GM23338 (cell line): ENCODE measurements at regions not wholly inside any gene's neighbourhood (a gene's known extent, or its start where the extent isn't known, plus 50 kb on each side); places are given as distances from the start of the nearest gene placed in this dataset.

ENCODE experiments used
- ATAC-seq: fragments of 200-7000 bp; cut with Tn5 transposase; 3 replicates; pipeline ENCODE4 v1.9.1; 2020
- DNase-seq: peaks from one replicate; pipeline ENCODE4 v3.0.0-alpha.2; 2015; ENCODE audit warnings: low spot score
- H2AFZ ChIP-seq: fragments of 200-600 bp; sonication (generic); 2 replicates; pipeline ENCODE4 v1.8.0; 2016; ENCODE audit warnings: antibody characterized with exemption, mild to moderate bottlenecking, moderate library complexity
- H3F3A ChIP-seq: fragments of 200-600 bp; sonication (generic); replicated peaks from 2 replicates; pipeline ENCODE4 v1.8.0; 2017; ENCODE audit warnings: antibody characterized with exemption, mixed run types, low read depth
- H3K27ac ChIP-seq: fragments of 200-600 bp; sonication (generic); 2 replicates; pipeline ENCODE4 v1.6.1; 2016; ENCODE audit warnings: low read depth
- H3K27me3 ChIP-seq: fragments of 200-600 bp; sonication (generic); 2 replicates; pipeline ENCODE4 v1.8.0; 2016; ENCODE audit warnings: mild to moderate bottlenecking, mixed run types, moderate library complexity; ENCODE audit not compliant: insufficient read depth
- H3K36me3 ChIP-seq: fragments of 200-600 bp; sonication (generic); 2 replicates; pipeline ENCODE4 v1.8.0; 2016; ENCODE audit warnings: mild to moderate bottlenecking; ENCODE audit not compliant: insufficient read depth
- H3K4me1 ChIP-seq: fragments of 200-600 bp; sonication (generic); 2 replicates; pipeline ENCODE4 v1.8.0; 2016; ENCODE audit warnings: mild to moderate bottlenecking, moderate library complexity; ENCODE audit not compliant: insufficient read depth
- H3K4me2 ChIP-seq: fragments of 200-600 bp; sonication (generic); 2 replicates; pipeline ENCODE4 v1.7.1; 2017; ENCODE audit warnings: mixed run types
- H3K4me3 ChIP-seq: fragments of 200-600 bp; sonication (generic); 2 replicates; pipeline ENCODE4 v1.6.1; 2016; ENCODE audit warnings: mixed run types
- H3K79me2 ChIP-seq: fragments of 200-600 bp; sonication (generic); replicated peaks from 2 replicates; pipeline ENCODE4 v1.8.0; 2017; ENCODE audit warnings: mild to moderate bottlenecking; ENCODE audit not compliant: insufficient read depth
- H3K9me2 ChIP-seq: fragments of 200-600 bp; sonication (generic); 2 replicates; pipeline ENCODE4 v1.8.0; 2017; ENCODE audit not compliant: insufficient read depth
- H4K20me1 ChIP-seq: fragments of 200-600 bp; sonication (generic); replicated peaks from 2 replicates; pipeline ENCODE4 v1.8.0; 2017; ENCODE audit warnings: mild to moderate bottlenecking; ENCODE audit not compliant: insufficient read depth
- H3K27ac Mint-ChIP-seq: 2 replicates; pipeline ENCODE4 v1.8.0; 2020; ENCODE audit warnings: inconsistent platforms, mild to moderate bottlenecking, moderate library complexity, mixed read lengths
- H3K27me3 Mint-ChIP-seq: 3 replicates; pipeline ENCODE4 v1.8.0; 2022; ENCODE audit warnings: low read depth, mild to moderate bottlenecking, moderate library complexity, mixed read lengths, inconsistent platforms; ENCODE audit not compliant: insufficient read depth, poor library complexity
- H3K36me3 Mint-ChIP-seq: 3 replicates; pipeline ENCODE4 v1.8.0; 2021; ENCODE audit warnings: low read depth, mild to moderate bottlenecking, inconsistent platforms, moderate library complexity, mixed read lengths
- H3K4me1 Mint-ChIP-seq: 3 replicates; pipeline ENCODE4 v1.8.0; 2020; ENCODE audit warnings: mild to moderate bottlenecking, inconsistent platforms, mixed read lengths
- H3K4me3 Mint-ChIP-seq: 3 replicates; pipeline ENCODE4 v1.8.0; 2021; ENCODE audit warnings: moderate library complexity, mild to moderate bottlenecking, inconsistent platforms, mixed read lengths
- H3K9me3 Mint-ChIP-seq: 3 replicates; pipeline ENCODE4 v1.8.0; 2020; ENCODE audit warnings: moderate library complexity, mild to moderate bottlenecking, inconsistent platforms, mixed read lengths
- EZH2 ChIP-seq: fragments of 200-600 bp; sonication (generic); IDR thresholded peaks from one replicate; pipeline ENCODE4 v1.8.0; 2017; ENCODE audit warnings: antibody characterized with exemption, mild to moderate bottlenecking, low read depth; ENCODE audit not compliant: unreplicated experiment
- EZH2phosphoT487 ChIP-seq: fragments of 200-600 bp; sonication (generic); IDR thresholded peaks from one replicate; pipeline ENCODE4 v1.8.1; 2018; ENCODE audit warnings: antibody characterized with exemption; ENCODE audit not compliant: unreplicated experiment
- JUNB ChIP-seq: IDR thresholded peaks from one replicate; pipeline ENCODE4 v1.6.1; 2016; ENCODE audit warnings: antibody characterized with exemption; ENCODE audit not compliant: unreplicated experiment
- POLR2AphosphoS5 ChIP-seq: IDR thresholded peaks from 2 replicates; pipeline ENCODE4 v1.6.1; 2016; ENCODE audit warnings: antibody characterized with exemption, low read depth
- ZNF114 ChIP-seq: fragments of 250-450 bp; sonication (Bioruptor Pico); IDR thresholded peaks from 2 replicates; pipeline ENCODE4 v1.5.0; 2020; ENCODE audit warnings: mild to moderate bottlenecking, moderate library complexity
- ZNF331 ChIP-seq: fragments of 250-450 bp; sonication (Bioruptor Pico); IDR thresholded peaks from 2 replicates; pipeline ENCODE4 v1.5.0; 2020; ENCODE audit warnings: low read depth, mild to moderate bottlenecking, moderate library complexity
- ZNF462 ChIP-seq: fragments of 250-450 bp; sonication (Bioruptor Pico); IDR thresholded peaks from 2 replicates; pipeline ENCODE4 v1.5.0; 2020; ENCODE audit warnings: mild to moderate bottlenecking, moderate library complexity
- TF ChIP-seq, protein P1 (sequence below), 2 experiments: fragments of 200-600 bp in 1 of 2; sonication (generic) in 1 of 2; conservative IDR thresholded peaks; 2 replicates each; pipeline versions ENCODE4 v1.5.1 to v1.6.1; 2016 to 2017; ENCODE audit warnings: antibody characterized with exemption in 2 of 2, low read depth in 2 of 2, mild to moderate bottlenecking in 2 of 2, moderate library complexity in 1 of 2

DNA sequence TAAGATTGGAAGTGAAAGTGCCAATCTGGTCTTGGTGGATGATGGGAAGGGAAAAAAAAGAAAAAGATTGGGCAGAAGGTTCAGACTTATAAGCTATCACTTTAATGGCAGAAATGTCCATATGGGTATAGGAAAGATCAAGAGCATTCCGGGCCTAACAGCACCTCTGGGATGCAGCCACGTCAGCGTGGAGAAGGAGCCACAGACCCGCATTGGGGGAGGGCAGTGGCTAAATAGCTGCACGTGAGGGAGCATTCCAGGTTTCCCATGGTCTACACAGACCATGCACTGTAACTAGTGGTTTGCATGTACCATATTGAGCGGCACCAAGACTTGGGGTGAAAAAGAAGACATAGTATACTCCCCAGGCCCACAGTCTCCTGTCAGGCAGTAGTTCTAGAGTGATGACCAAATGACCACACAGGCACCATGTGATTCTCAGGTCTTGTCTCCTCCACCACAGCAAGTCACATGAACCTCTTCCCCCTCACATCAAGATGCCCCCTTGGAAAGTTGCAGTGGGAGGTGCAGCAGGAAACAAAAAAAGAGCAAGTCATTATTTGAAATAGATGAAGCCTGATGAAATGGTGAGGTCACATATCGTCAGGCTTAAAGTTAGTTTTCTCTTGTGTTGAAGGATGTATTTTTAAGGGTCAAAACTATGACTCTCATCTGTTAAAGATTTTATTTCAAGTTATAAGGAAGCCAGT is 94.4 kb upstream of the TNFAIP3 start:
- Mint-ChIP-seq H3K4me1 (no peaks in the 10 kb centered on the region), H3K36me3 (no peaks in the 10 kb centered on the region), H3K4me3 (no peak overlapping the region), H3K27me3 (peaks cover 4% of the 10 kb centered on the region), H3K9me3 (no peaks in the 10 kb centered on the region), H3K27ac (no peak overlapping the region)
- no peak overlapping the region for H3K27ac ChIP-seq
- H2AFZ ChIP-seq = no peak overlapping the region
- H3K4me3 ChIP-seq = no peak overlapping the region
- H4K20me1 ChIP-seq = no peaks in the 10 kb centered on the region; the same call in 1 of the 2 replicates
- H3K4me1 ChIP-seq = no peaks in the 10 kb centered on the region
- no peaks in the 10 kb centered on the region for H3K27me3 ChIP-seq
- no peaks in the 10 kb centered on the region for H3K79me2 ChIP-seq
- H3K36me3 ChIP-seq = no peaks in the 10 kb centered on the region
- H3K9me2 ChIP-seq = peaks cover 16% of the 10 kb centered on the region; the same call in 1 of the 2 replicates
- DNase-seq (no peak), ATAC-seq (no peak)
- no peak for TF ChIP-seq ZNF114
- no peak overlapping the region for H3K4me2 ChIP-seq
- H3F3A ChIP-seq = no peaks in the 10 kb centered on the region

GRCh38 chr6:137775227-137775626 is 91.8 kb upstream of the TNFAIP3 start:
- Histone ChIP-seq H3K4me2 (no peak overlapping the region), H3F3A (no peaks in the 10 kb centered on the region), H3K4me3 (no peak overlapping the region), H2AFZ (no peak overlapping the region), H3K27me3 (no peaks in the 10 kb centered on the region), H3K4me1 (no peaks in the 10 kb centered on the region), H4K20me1 (no peaks in the 10 kb centered on the region; the same call in 1 of the 2 replicates), H3K9me2 (0 out of 2 replicates have a peak, but pooled peaks cover 7% of the 10 kb centered on the region), H3K36me3 (no peaks in the 10 kb centered on the region), H3K27ac (no peak overlapping the region), H3K79me2 (no peaks in the 10 kb centered on the region)
- H3K4me1 Mint-ChIP-seq = no peaks in the 10 kb centered on the region
- no peaks in the 10 kb centered on the region for H3K9me3 Mint-ChIP-seq
- no peaks in the 10 kb centered on the region for H3K36me3 Mint-ChIP-seq
- no peak for TF ChIP-seq POLR2AphosphoS5
- TF ChIP-seq ZNF331 (CRISPR knock-in tag) = no peak
- no peak for TF ChIP-seq JUNB
- TF ChIP-seq, protein P1, sequence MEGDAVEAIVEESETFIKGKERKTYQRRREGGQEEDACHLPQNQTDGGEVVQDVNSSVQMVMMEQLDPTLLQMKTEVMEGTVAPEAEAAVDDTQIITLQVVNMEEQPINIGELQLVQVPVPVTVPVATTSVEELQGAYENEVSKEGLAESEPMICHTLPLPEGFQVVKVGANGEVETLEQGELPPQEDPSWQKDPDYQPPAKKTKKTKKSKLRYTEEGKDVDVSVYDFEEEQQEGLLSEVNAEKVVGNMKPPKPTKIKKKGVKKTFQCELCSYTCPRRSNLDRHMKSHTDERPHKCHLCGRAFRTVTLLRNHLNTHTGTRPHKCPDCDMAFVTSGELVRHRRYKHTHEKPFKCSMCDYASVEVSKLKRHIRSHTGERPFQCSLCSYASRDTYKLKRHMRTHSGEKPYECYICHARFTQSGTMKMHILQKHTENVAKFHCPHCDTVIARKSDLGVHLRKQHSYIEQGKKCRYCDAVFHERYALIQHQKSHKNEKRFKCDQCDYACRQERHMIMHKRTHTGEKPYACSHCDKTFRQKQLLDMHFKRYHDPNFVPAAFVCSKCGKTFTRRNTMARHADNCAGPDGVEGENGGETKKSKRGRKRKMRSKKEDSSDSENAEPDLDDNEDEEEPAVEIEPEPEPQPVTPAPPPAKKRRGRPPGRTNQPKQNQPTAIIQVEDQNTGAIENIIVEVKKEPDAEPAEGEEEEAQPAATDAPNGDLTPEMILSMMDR (conservative IDR thresholded peaks at IDR 0.05; ENCODE audit: low read depth in 2 of 2) = no peak
- no peak for TF ChIP-seq EZH2phosphoT487
- TF ChIP-seq ZNF462 (CRISPR knock-in tag) = no peak
- no peak for TF ChIP-seq EZH2
- H3K4me3 Mint-ChIP-seq = no peak overlapping the region
- no peak for DNase-seq
- no peak for ATAC-seq
- peaks cover 5% of the 10 kb centered on the region for H3K27me3 Mint-ChIP-seq
- H3K27ac Mint-ChIP-seq = no peak overlapping the region
